ENCODE measurements at regions not wholly inside any gene's neighbourhood (a gene's known extent, or its start where the extent isn't known, plus 50 kb on each side); places are given as distances from the start of the nearest gene placed in this dataset.

DNA sequence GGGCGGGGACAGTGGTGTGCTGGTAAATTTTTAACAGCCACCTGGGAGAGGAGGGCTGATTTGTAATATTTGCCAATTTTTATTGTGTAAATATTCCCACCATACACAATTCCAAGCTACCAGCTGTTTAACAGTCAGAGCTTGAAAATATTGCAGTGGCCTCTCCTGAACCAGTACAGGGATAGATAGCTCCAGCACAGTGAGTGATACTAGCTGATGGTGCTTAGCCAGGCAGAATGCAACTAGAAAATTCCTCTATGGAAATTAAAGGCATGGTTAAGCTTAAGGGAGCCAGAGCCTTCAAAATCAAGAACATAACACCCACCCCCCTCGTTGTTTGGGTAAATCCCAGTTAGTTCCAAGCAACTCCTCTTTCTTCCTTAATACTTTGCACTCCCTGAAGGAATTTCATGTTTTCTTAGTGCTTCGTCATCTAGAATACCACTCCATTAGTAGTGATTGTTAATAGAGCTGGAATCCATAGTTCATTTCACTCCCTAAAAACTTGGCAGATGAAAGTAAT lies 96.6 kb downstream of the CYB561 start:
- DNase-seq = no peak

DNA sequence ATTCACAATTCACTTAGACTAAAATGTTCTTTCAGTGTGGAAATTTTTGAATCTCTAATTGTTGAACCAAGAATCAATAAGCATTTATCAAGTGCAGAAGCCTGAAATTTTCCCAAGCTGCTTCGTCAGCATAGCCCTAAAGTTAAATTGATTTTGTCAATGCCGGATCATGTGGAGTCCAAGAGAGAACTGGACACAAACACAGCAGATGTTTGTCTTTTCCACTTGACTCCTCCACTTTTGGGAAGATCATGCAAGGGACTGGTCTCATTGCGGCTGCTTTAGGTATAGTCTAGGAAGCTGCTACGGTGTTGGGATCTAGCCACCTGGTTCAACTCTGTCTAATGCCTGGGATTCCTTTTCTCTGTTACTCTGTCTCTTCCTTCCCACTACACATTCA lies 95.7 kb downstream of the CYB561 start:
- no peak for DNase-seq

DNA sequence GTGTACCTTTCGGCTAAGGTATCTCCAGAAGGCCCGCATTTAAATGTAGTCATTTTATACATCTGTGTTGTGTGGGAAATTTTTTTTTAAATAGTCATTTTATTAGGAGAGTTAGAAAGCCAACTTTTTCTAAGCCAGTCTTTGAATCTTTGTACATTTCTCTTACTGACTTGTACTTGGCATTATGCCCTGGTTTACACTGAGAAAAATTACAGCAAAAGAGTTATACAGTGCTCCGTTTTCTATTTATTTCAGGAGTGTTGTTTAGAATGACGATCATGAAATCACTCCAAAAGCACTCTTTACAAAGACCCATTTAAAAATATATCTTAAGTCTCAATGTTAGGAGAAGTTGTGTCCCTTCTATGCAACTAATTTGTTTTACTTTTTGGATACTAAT lies 91.8 kb downstream of the CYB561 start:
- DNase-seq = no peak

GRCh38 chr17:63356337-63356757 lies 89.8 kb downstream of the CYB561 start:
- no peak for DNase-seq

DNA sequence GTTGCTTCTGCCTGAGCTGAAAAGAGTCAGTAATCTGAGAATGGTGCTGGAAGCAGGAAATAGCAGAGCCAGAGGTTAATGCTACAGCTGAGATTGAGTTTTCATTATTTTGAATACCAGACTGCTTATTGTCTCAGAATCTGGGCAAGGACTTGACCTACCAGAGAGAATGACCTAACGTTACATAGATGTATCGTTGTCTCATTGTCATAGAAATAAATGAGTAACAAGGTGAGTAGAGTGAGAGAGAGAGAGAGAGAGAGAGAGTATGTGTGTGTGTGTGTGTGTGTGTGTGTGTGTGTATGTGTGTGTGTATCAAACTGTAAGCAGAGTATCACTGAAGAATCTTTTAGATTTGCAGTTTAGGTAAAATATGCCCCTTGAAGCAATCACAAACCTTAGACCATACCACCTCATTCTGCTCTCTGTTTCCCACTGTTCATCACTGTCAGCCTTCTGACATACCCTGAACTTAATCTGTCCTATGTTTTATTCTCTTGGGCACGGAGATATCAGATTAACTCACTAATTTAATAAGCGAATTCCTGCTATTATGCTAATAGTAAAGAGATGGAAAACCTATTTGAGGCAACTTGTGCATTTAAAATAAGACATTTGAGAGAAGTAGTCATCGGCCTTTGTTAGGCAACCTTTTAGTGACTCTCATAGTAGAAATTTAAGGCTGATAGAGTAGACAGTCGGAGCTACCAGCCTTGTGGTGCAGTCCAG lies 87.8 kb downstream of the CYB561 start:
- DNase-seq = no peak

DNA sequence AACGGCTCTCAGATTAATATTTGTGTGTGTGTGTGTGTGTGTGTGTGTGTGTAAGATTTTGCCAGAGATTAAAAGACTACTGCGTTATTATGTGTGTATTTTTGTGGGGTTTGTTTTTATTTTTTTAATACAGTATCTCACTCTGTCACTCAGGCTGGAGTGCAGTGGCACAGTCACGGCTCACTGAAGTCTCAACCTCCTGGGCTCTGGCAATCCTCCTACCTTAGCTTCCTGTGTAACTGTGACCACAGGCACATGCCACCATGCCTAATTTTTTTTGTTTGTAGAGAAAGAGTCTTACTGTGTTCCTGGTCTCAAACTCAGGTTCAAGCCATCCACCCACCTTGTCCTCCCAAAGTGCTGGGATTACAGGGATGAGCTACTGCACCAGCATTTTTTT lies 87.2 kb downstream of the CYB561 start:
- no peak for DNase-seq

DNA sequence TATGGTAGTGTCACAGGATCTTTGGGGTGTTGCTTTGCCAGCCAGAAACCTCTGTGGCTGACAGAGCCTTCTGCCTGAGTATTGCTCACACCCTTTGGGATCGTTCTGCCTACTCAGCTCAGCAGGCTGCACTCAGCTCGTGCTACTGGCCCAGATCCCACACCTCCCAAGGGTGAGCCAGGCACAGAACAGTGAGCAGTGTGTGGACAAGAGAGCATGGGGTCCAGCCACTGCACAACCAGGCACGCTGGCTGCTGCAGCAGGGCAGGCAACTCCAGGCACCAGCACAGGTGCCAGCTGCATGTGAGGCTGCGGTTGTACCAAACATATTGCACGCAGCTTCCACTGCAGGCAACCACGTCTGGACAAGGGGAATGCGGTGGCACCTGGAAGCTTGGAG lies 84.9 kb downstream of the CYB561 start:
- no peak for DNase-seq

DNA sequence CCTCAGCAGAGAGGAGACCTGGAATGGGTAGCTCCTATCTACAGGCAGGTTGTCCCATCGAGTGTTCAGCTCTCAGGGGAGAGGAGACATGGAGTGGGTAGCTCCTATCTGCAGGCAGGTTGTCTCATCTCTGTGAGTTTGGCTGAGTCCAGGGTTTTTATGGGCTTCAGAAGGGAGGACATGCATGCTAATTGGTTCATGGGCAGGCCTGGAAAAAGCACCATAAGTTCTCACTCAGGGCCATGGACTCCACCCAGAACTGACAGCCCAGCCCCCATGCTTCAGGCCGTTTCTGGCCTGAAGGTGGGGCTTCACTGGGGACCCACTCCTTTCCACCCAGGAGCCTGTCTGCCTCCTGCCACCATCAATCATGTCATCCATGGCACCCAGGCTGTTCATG lies 84.0 kb downstream of the CYB561 start:
- DNase-seq = no peak

- DNase-seq = no peak
These were observed 81.7 kb downstream of the CYB561 start for GRCh38 chr17:63364387-63364786.

- no peak for DNase-seq
These were observed 81.2 kb downstream of the CYB561 start for GRCh38 chr17:63364944-63365343.

- DNase-seq = no peak
These were observed 80.5 kb downstream of the CYB561 start for GRCh38 chr17:63365366-63366240.

DNA sequence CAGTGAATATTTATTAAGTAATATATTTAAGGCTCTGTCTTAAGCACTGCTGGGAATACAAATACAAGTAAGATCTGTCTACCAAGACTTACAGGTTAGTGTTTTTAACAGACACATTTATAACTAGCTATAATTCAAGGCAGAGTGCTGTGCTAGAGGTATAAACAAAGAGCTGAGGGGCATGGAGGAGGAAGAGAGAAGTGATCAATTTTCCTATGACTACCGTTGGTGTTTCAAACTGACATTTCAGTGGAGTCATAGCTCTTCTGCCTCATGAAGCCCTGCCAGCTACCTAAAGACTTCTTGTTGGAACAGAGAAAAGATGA lies 79.9 kb downstream of the CYB561 start:
- no peak for DNase-seq

DNA sequence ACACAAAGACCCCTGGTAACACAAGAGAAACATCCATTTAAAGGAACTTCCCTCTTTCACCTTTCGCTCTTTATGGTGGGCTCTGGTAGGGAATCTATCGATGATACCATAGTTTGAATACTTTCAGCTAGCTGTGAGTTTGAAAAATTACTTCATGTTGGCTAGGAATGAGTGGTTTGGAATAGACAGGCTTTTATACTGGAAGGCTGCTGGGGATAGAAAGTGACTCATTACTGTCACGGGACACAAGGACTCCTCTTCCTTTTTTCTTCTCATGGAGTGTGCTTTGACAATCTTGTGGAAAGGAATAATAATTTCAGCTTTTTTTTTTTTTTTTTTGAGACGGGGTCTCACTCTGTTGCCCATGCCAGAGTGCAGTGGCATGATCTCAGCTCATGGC lies 76.9 kb downstream of the CYB561 start:
- DNase-seq = no peak

DNA sequence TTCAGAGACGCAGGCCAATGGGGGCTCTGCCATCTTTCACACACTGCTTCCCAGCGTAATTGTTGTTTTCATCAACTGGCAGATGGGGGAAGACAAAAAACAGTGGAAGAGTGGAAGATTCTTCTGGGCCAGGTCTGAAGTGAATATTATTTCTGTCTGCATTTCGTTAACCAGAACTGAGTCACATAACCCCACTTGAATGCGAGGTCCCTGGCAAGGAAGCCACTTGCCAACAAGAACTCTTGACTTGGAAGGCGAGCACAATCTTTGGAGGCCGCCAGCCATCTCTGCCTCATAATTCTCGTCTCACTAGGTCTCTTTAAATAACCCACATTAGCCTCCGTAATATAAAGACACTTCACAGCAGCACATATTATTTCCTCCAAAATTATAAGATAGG lies 75.4 kb downstream of the CYB561 start:
- DNase-seq = no peak

GRCh38 chr17:63376949-63377348 lies 69.2 kb downstream of the CYB561 start:
- DNase-seq = no peak

DNA sequence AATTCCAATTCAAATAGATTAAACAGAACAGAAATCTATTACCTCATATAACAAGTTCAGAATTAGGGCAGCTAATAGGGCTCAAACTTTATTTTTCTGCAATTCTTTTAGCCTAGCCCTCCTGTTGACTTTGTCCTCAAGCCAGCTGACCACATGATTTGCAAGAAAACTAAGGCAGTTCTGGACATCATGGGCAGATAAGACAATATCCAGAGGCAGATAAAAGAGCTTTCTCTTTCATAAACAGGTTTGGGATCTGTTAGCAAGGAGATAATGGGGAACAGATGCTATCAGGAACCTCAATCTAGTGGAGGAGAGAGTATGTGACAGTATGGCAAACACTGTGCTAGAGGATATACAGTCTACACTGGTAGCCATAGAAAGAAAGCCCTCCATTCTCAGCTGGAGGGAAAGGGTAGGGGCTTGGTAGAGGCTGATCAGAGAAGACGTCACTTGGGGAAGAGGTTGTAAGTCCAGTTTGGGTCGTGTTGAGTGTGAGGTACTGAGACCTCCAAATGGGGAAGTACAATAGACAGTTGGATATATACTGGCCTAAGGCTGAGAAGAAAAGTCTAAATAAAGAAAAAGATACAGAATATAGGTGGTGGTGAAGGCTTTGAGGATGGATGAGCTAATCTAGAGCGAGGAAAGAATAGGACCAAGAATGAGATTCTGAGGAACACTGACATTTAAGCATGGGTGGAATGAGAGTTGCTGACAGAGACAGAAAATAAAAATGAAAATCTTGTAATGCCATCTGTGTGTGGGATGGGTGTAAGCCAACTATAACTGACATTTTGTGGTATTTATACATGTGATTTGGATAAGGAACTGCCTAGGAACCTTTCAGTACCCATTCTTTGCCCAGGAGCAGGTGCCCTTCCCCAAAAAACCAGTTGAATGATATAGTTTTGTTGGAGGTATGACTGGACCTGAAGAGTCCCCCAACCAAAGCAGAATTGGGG lies 67.4 kb downstream of the CYB561 start:
- DNase-seq = no peak

GRCh38 chr17:63379636-63380035 lies 66.5 kb downstream of the CYB561 start:
- DNase-seq = no peak

DNA sequence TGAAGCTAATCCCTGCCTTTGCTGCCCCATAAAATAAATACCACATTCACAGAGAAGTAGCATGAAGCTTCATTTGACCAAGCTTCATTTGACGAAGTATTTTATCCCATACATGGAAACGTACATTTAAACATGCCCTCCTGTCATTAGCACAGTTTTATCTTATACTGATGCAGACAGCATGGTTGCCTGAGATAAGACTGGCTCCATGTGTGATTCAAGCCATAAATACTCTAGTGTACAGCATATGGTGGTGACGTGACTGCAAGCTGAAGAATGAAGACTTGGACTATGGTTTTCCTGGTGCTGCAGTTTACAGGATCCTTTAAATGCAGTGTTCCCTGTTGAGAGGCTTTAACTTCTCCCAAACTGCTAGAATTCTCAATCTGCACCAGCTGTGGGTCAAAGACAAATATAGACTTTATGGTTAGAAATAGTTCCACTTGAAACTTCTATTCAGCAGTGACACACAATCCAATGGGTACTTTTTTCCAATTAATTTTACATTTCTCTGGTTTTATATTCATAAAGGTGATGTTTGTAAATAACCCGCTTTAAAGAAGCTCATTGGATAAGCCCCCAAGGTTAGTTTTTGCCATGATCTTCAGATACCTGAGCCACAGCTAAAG lies 64.9 kb downstream of the CYB561 start:
- DNase-seq = no peak

- DNase-seq = no peak
These were observed 64.0 kb downstream of the CYB561 start for GRCh38 chr17:63382136-63382535.

Measured in stimulated activated CD4-positive, alpha-beta T cell treated with anti-CD3 and anti-CD28 coated beads, Interleukin-4, amount 100 ng/mL, for 1 hour (primary cell).